Neuronal stem cell (in vitro differentiated cells): ENCODE measurements at regions not wholly inside any gene's neighbourhood (a gene's known extent, or its start where the extent isn't known, plus 50 kb on each side); places are given as distances from the start of the nearest gene placed in this dataset.

Experiments used
- DNase-seq: peaks from one replicate; pipeline ENCODE4 v3.0.0-alpha.2; 2013; ENCODE audit warnings: low spot score
- H2AFZ ChIP-seq: one replicate; pipeline ENCODE4 v1.6.1; 2013; ENCODE audit warnings: mild to moderate bottlenecking, low read length, inconsistent platforms
- H2AK5ac ChIP-seq: 2 replicates; pipeline ENCODE4 v1.6.1; 2013; ENCODE audit warnings: low read depth, mild to moderate bottlenecking, inconsistent platforms, low read length, moderate library complexity, mixed read lengths
- H2BK120ac ChIP-seq: 2 replicates; pipeline ENCODE4 v1.6.1; 2013; ENCODE audit warnings: low read depth, mild to moderate bottlenecking, inconsistent platforms, low read length, moderate library complexity, mixed read lengths
- H2BK12ac ChIP-seq: one replicate; pipeline ENCODE4 v1.6.1; 2013; ENCODE audit warnings: low read length, inconsistent platforms
- H2BK15ac ChIP-seq: 2 replicates; pipeline ENCODE4 v1.6.1; 2013; ENCODE audit warnings: mild to moderate bottlenecking, low read length, inconsistent platforms, mixed read lengths
- H2BK5ac ChIP-seq: one replicate; pipeline ENCODE4 v1.6.1; 2013; ENCODE audit warnings: inconsistent platforms, mild to moderate bottlenecking, low read length, moderate library complexity
- H3K14ac ChIP-seq: one replicate; pipeline ENCODE4 v1.6.1; 2013; ENCODE audit warnings: low read length, inconsistent platforms
- H3K18ac ChIP-seq: 2 replicates; pipeline ENCODE4 v1.6.1; 2013; ENCODE audit warnings: low read length, inconsistent platforms
- H3K23ac ChIP-seq: 2 replicates; pipeline ENCODE4 v1.6.1; 2013; ENCODE audit warnings: low read depth, mild to moderate bottlenecking, mixed read lengths, low read length, inconsistent platforms; ENCODE audit not compliant: poor library complexity
- H3K27ac ChIP-seq: replicated peaks from 3 replicates; pipeline ENCODE4 v1.5.1; 2013; ENCODE audit warnings: low read length, inconsistent platforms
- H3K27me3 ChIP-seq, 3 experiments: 2 replicates each; pipeline ENCODE4 v1.6.1; 2013; ENCODE audit warnings: low read length in 3 of 3, mild to moderate bottlenecking in 2 of 3, inconsistent platforms in 1 of 3, low read depth in 1 of 3, mixed read lengths in 1 of 3, moderate library complexity in 1 of 3; ENCODE audit not compliant: control insufficient read depth in 3 of 3, insufficient read depth in 3 of 3
- H3K36me3 ChIP-seq, 2 donors: replicated peaks in 1 of 2; 2 replicates each; pipeline ENCODE4 v1.6.1; 2013; ENCODE audit warnings: low read length in 2 of 2; ENCODE audit not compliant: control insufficient read depth in 2 of 2, insufficient read depth in 2 of 2
- H3K4ac ChIP-seq: 2 replicates; pipeline ENCODE4 v1.6.1; 2013; ENCODE audit warnings: inconsistent platforms, mild to moderate bottlenecking, low read length, moderate library complexity
- H3K4me1 ChIP-seq, 2 donors: 1 replicate in 1 of 2; 2 replicates in 1 of 2; pipeline ENCODE4 v1.6.1; 2013; ENCODE audit warnings: low read length in 2 of 2, low read depth in 1 of 2; ENCODE audit not compliant: control insufficient read depth in 2 of 2, insufficient read depth in 1 of 2
- H3K4me2 ChIP-seq: one replicate; pipeline ENCODE4 v1.6.1; 2013; ENCODE audit warnings: mild to moderate bottlenecking, low read length, inconsistent platforms; ENCODE audit not compliant: insufficient read depth, poor library complexity, severe bottlenecking
- H3K4me3 ChIP-seq, 2 donors: 2 replicates each; pipeline ENCODE4 v1.5.1; 2013; ENCODE audit warnings: low read length in 2 of 2, mild to moderate bottlenecking in 2 of 2, inconsistent platforms in 1 of 2, moderate library complexity in 1 of 2
- H3K79me1 ChIP-seq: one replicate; pipeline ENCODE4 v1.6.1; 2013; ENCODE audit warnings: low read depth, mild to moderate bottlenecking, inconsistent platforms, low read length, moderate library complexity
- H3K9ac ChIP-seq: one replicate; pipeline ENCODE4 v1.6.1; 2013; ENCODE audit warnings: mild to moderate bottlenecking, low read depth, low read length, inconsistent platforms; ENCODE audit not compliant: poor library complexity
- H3K9me3 ChIP-seq, 2 donors: replicated peaks in 1 of 2; 2 replicates each; pipeline versions ENCODE3 to v1.6.1; 2013; ENCODE audit warnings: low read length in 2 of 2, mild to moderate bottlenecking in 2 of 2, inconsistent platforms in 1 of 2, low read depth in 1 of 2, mixed read lengths in 1 of 2, moderate library complexity in 1 of 2; ENCODE audit not compliant: control insufficient read depth in 2 of 2, insufficient read depth in 1 of 2
- H4K8ac ChIP-seq: one replicate; pipeline ENCODE4 v1.6.1; 2013; ENCODE audit warnings: low read depth, mild to moderate bottlenecking, inconsistent platforms, low read length, moderate library complexity
- H4K91ac ChIP-seq: one replicate; pipeline ENCODE4 v1.6.1; 2013; ENCODE audit warnings: low read length, low read depth, mild to moderate bottlenecking, inconsistent platforms; ENCODE audit not compliant: poor library complexity
- WGBS, 2 donors: extraction: QIAGEN DNeasy Blood & Tissue Kit; methylation state at CpG; one replicate each; pipeline ENCODE4 v1.1.7; 2013; ENCODE audit warnings: missing lambda C conversion rate in 2 of 2, mixed read lengths in 1 of 2; ENCODE audit not compliant: insufficient read length in 2 of 2, insufficient replicate concordance in 1 of 2; ENCODE audit errors: extremely low coverage in 2 of 2; 5-methylcytosine and 5-hydroxymethylcytosine counted together

DNA sequence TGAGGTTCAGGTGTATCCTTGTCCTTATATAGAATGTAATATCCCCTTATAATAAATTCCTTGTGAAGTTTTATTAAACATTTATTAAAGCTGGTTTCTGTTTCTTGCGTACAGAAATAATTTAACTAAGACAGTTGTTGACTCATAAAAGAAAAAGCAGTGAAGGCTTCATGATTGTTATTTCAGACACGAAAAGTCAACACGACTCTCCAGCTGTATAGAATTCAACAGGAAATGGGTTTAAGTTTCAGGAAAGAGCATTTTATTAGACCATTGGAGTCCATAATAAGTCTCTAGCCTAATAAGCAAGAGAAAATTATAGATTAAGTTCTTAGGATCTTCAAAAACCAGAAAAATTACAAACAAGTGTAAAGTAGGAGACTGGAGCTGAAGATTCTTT lies 62.2 kb downstream of the KCNE4 start:
- Histone ChIP-seq H2BK12ac (no peak overlapping the region), H3K79me1 (no peaks in the 10 kb centered on the region), H2BK5ac (no peak overlapping the region), H3K36me3 (no peaks in the 10 kb centered on the region), H3K4me3 (no peak overlapping the region), H3K14ac (no peak overlapping the region), H3K23ac (no peak overlapping the region), H4K8ac (no peak overlapping the region), H3K27me3 (no peaks in the 10 kb centered on the region), H2AFZ (no peak overlapping the region), H3K4ac (no peak overlapping the region), H4K91ac (no peak overlapping the region), H3K9me3 (peaks cover 0 to 2% of the 10 kb centered on the region in 2 donors), H2BK15ac (no peak overlapping the region), H3K9ac (no peak overlapping the region), H3K4me1 (no peaks in the 10 kb centered on the region), H3K27ac (no peak overlapping the region), H3K18ac (no peak overlapping the region), H3K4me2 (no peak overlapping the region), H2AK5ac (no peak overlapping the region), H2BK120ac (no peak overlapping the region)
- WGBS, 2 donors = no CpG with 5 or more reads among the region's 3 CpGs
- DNase-seq = no peak

DNA sequence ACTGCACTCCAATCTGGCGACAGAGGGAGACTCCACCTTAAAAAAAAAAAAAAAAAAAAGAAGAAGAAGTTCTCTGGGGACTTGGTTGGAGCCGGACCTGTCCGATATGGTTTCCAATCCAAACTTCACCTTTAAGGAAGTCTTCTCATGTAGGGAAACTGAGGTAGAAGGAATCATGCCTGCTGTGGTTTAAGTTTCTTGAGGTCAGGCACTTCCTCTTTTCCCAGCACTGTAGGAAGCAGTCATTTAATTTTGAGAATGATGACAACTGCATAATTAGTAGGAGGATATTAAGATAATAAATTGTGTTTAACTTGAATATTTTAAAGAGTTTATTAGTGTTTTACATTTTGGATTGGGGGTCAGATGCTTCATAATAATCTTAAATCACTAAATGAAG lies 62.9 kb downstream of the KCNE4 start:
- Histone ChIP-seq H3K4me2 (no peak overlapping the region), H4K91ac (no peak overlapping the region), H2BK120ac (no peak overlapping the region), H3K79me1 (no peaks in the 10 kb centered on the region), H3K18ac (no peak overlapping the region), H2BK12ac (no peak overlapping the region), H3K14ac (no peak overlapping the region), H3K4ac (no peak overlapping the region), H3K4me3 (no peak overlapping the region), H4K8ac (no peak overlapping the region), H3K27me3 (no peaks in the 10 kb centered on the region), H2AFZ (no peak overlapping the region), H3K9ac (no peak overlapping the region), H3K36me3 (no peaks in the 10 kb centered on the region), H3K9me3 (peaks cover 0 to 2% of the 10 kb centered on the region in 2 donors), H2BK15ac (no peak overlapping the region), H3K27ac (no peak overlapping the region), H3K23ac (no peak overlapping the region), H3K4me1 (no peaks in the 10 kb centered on the region), H2AK5ac (no peak overlapping the region), H2BK5ac (no peak overlapping the region)
- no peak for DNase-seq
- no CpG with 5 or more reads among the region's 3 CpGs for WGBS, 2 donors

DNA sequence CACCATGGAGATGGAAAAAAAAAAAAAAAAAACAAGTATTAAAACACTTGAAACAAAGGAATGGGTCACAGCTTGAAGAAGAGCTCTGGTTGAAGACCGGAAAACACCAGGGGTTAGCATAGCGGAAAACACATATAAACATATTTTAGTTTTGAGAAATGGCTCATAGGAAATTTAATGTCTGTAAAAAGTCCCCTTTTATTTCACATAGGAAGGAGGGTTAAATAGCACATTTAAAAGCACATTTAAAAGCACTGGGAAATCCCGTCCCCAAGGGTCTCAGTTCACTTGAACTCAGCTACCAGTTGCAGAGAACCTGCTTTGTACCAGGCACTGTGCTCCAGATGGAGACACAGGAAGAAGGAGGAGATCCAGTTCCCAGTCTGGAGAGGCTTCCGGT lies 65.5 kb downstream of the KCNE4 start:
- H3K36me3 ChIP-seq = no peaks in the 10 kb centered on the region
- H2BK120ac ChIP-seq = no peak overlapping the region
- H2BK12ac ChIP-seq = no peak overlapping the region
- H3K27me3 ChIP-seq = no peaks in the 10 kb centered on the region
- no peak overlapping the region for H4K8ac ChIP-seq
- no peaks in the 10 kb centered on the region for H3K79me1 ChIP-seq
- no peak overlapping the region for H3K4ac ChIP-seq
- H3K4me3 ChIP-seq = no peak overlapping the region
- H3K14ac ChIP-seq = no peak overlapping the region
- no peak overlapping the region for H3K4me2 ChIP-seq
- no peak overlapping the region for H2AFZ ChIP-seq
- H3K9ac ChIP-seq = no peak overlapping the region
- no peak overlapping the region for H4K91ac ChIP-seq
- H3K18ac ChIP-seq = peak overlapping the region; percentile 13
- H3K23ac ChIP-seq = no peak overlapping the region
- H3K9me3 ChIP-seq = no peaks in the 10 kb centered on the region
- no peak overlapping the region for H2BK15ac ChIP-seq
- WGBS, 2 donors = no CpG with 5 or more reads among the region's 4 CpGs
- no peak overlapping the region for H2BK5ac ChIP-seq
- no peaks in the 10 kb centered on the region for H3K4me1 ChIP-seq
- H2AK5ac ChIP-seq = no peak overlapping the region
- no peak for DNase-seq
- H3K27ac ChIP-seq = no peak overlapping the region

DNA sequence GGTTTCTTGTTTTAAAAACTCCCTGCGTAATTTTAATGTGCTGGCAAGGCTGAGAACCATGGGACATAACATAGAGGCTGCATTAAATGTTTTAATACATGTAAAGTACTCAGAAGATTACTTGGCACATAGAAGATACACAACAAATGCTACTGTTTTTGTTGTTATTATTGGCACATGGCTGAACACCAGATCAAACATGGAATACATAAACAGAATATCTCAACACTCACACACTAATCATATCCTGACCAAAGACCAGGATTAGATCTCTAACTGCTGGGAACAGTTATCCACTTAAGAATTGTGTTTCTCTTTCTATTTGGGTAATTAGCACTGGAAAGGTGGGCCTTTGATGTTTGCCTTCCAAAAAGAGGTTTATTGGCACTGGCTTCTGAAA lies 69.3 kb downstream of the KCNE4 start:
- Histone ChIP-seq H4K91ac (no peak overlapping the region), H3K9ac (no peak overlapping the region), H2AFZ (no peak overlapping the region), H3K9me3 (no peaks in the 10 kb centered on the region), H2BK15ac (no peak overlapping the region), H3K18ac (no peak overlapping the region), H3K4ac (no peak overlapping the region), H2BK120ac (no peak overlapping the region), H2AK5ac (no peak overlapping the region), H2BK5ac (no peak overlapping the region), H3K79me1 (no peaks in the 10 kb centered on the region), H3K14ac (no peak overlapping the region), H3K27ac (no peak overlapping the region), H3K4me3 (no peak overlapping the region), H3K4me2 (no peak overlapping the region), H3K27me3 (no peaks in the 10 kb centered on the region), H3K36me3 (no peaks in the 10 kb centered on the region), H4K8ac (no peak overlapping the region), H2BK12ac (no peak overlapping the region), H3K4me1 (peaks cover 0 to 2% of the 10 kb centered on the region in 2 donors), H3K23ac (no peak overlapping the region)
- no peak for DNase-seq
- no CpG with 5 or more reads among the region's 1 CpG for WGBS, 2 donors
